Mammary epithelial cell (primary cell): ENCODE measurements at regions not wholly inside any gene's neighbourhood (a gene's known extent, or its start where the extent isn't known, plus 50 kb on each side); places are given as distances from the start of the nearest gene placed in this dataset.

Experiments used
- CTCF ChIP-seq, 2 donors: IDR thresholded peaks in 1 of 2; conservative IDR thresholded peaks in 1 of 2; 2 replicates each; pipeline ENCODE4 v1.5.1; 2011 to 2012; ENCODE audit warnings: inconsistent platforms in 2 of 2, low read length in 2 of 2, mild to moderate bottlenecking in 2 of 2, control low read depth in 1 of 2, low read depth in 1 of 2; ENCODE audit not compliant: insufficient read depth in 1 of 2; ENCODE audit errors: extremely low read depth in 1 of 2
- EZH2 ChIP-seq: IDR thresholded peaks from 2 replicates; pipeline ENCODE4 v1.6.1; 2012; ENCODE audit warnings: low read length, inconsistent platforms, borderline replicate concordance

- no peak for TF ChIP-seq CTCF (conservative IDR thresholded peaks at IDR 0.05 in 1 of 2, IDR thresholded peaks at IDR 0.05 in 1 of 2; ENCODE audit: extremely low read depth in 1 of 2, insufficient read depth in 1 of 2, low read depth in 1 of 2, low read length in 2 of 2)
- no peak for TF ChIP-seq EZH2
Measured at GRCh38 chr15:50825946-50826345, 60.4 kb upstream of the SPPL2A start.
